HG02588 (cell line): ENCODE measurements at regions not wholly inside any gene's neighbourhood (a gene's known extent, or its start where the extent isn't known, plus 50 kb on each side); places are given as distances from the start of the nearest gene placed in this dataset.
A peak's percentile ranks its signal among the peaks of the same experiment; 100 is the strongest.
"Not testable (repeated sequence)": the region's sequence is repeated elsewhere in the genome, so short reads cannot be mapped to it uniquely, and the experiment has no call there.

Experiments
- ATAC-seq: cut with Tn5 transposase; IDR thresholded peaks from one replicate; pipeline ENCODE4 v1.9.1; 2021; ENCODE audit warnings: mild to moderate bottlenecking, moderate library complexity; ENCODE audit not compliant: unreplicated experiment

GRCh38 chr1:222416001-222416791 is 131.7 kb downstream of the HHIPL2 start:
- ATAC-seq: no peak

DNA sequence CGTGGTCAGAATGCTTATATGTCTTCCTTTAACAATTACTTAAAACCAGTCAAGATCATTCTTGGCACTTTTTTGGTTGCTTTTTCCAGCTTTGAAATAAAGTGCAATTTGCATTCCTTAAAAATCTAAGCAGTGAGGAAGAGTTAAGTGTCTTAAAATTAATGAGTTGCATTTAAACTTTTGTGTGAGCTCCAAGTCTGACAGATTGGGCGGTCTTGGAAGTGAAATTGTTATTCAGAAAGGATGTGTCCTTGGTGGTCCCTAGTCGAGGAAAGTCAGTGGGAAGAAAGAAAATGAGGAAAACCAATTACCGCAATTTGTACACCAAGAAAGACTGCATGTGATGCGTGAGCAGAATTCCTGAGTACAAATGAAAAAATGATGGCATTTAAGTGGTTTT is 132.5 kb downstream of the HHIPL2 start:
- no peak for ATAC-seq

DNA sequence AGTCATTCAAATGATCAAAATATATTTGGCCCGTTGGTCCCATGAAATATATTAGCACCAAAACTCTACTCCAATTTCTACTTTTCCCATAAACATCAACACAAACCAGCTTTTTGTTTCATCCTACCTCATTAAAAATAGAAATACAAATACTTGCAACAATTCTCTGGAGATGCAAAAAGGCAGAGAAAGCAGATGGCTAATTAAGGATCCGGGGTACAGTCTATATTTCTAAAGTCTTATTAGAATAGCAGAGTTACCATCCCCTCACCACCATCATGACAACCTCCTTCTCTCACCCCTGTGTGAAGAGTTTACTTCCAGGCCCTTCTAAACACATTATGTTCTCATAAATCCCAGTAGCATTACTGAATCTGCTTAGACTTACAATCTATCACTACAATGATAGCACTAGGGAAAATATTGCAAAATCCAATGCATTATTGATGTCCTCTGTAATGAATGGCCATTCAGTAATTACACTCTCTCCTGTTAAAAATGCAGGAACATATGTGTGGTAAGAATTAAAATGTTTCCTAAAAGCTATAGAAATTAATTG is 133.8 kb downstream of the HHIPL2 start:
- no peak for ATAC-seq

DNA sequence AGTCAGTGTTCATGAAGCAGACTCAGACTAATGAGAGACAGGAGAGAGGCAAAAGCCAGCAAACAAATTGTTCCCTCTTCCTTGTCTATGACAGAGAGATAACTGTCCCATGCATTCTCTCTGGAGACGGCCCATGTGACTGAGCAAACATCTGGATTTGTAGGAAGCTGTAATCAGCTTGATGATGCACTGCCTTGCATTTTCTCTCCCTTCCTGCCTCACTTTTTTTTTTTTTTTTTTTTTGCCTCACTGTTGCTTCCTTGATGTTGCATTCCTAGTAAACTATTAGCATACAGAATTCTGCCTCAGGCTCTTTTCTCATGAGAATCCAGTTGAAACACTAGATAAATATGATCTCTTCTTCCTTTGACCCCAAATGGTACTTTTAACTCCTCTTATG is 134.5 kb downstream of the HHIPL2 start:
- no peak for ATAC-seq

DNA sequence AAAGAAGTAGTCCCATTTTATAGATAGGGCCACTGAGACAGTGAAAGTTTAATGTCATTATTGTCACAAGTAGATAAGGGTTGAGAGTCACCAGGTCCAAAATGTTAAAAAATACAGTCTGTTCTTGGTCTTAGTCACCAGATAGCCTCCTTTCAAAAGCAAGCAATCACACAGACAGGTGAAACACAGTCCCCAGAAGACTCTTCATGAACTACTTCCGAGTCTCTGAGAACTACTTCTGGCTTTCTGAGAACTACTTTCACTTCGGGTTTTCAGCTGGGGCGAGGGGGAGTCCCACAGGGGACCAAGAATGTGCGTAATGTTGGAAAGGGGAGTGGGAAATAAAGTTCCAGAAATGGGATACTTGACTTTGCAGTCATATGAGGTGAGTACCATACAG is 143.2 kb downstream of the HHIPL2 start:
- ATAC-seq: peak; percentile 79

DNA sequence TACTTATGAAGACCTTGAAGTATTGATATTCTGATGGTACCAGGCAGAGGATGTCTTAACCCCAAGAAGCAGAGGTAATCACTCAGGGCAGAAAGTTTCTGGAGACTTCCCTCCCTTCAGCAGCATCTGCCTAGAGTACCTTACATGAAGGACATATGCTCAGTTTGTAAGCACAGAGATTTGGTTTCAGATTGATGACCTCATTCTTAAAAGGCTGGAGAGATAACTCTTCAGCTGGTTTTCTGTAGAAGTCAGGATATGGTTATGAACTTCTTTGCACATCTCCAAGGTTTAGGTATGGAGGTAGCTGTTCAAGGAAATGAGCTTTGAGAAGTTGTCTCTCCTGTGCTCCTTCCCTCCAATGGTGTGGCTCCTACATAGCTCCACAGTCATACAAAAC is 148.7 kb downstream of the HHIPL2 start:
- no peak for ATAC-seq

DNA sequence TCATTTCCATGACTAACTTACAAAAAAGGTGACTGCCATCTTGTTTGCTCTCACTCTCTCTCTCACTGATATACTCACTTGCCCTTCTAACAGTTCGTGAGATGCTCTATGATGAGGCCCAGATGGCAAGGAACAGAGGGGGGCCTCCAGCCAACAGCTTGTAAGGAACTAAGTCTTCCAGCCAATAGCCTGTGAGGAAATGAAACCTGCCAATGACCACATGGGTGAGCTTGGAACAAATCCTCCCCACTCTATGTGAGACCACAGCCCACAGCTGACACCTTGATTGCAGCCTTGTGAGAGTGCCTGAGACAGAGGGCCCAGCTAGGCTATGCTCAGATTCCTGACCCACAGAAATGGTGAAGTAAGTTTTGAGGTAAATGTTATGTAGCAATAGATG is 153.7 kb downstream of the HHIPL2 start:
- no peak for ATAC-seq

DNA sequence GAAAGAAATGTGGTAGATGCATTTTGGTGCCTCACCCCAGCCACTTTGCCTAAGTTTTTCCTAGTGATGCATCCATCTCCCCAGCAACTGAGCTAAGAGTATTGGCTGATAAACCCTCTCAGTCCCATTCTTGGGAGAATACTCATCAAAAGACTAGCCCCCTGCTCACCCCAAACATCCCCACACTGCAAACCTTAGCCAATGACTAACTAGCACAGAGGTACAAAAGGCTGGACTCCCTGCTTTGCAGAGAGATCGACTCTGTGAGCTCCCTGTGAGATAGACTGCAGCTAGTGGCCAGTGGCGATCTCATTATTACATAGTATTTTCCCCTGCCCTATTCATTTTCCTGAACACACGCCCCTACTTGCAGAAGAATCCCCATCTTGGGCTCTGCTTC is 155.3 kb downstream of the HHIPL2 start:
- no peak for ATAC-seq

GRCh38 chr1:222390181-222390580 is 157.7 kb downstream of the HHIPL2 start:
- ATAC-seq: no peak

GRCh38 chr1:222387007-222387814 is 160.7 kb downstream of the HHIPL2 start:
- no peak for ATAC-seq

DNA sequence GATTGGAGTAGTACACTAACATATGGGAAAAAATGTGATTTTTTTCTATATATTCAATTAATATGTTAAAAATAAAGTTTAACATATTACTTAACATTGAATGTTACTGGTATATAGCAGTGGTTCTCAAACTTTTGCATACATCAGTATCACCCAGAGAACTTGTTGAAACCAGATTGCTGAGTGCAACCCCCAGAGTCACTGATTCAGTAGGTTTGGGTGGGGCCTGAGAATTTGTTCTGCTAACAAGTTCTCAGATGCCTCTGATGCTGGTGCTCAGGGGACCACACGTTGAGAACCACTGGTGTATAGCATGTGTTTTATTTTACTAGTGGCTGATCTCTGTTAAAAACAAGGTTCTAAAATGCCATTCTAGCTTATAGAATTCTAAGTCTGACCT is 161.9 kb downstream of the HHIPL2 start:
- no peak for ATAC-seq

DNA sequence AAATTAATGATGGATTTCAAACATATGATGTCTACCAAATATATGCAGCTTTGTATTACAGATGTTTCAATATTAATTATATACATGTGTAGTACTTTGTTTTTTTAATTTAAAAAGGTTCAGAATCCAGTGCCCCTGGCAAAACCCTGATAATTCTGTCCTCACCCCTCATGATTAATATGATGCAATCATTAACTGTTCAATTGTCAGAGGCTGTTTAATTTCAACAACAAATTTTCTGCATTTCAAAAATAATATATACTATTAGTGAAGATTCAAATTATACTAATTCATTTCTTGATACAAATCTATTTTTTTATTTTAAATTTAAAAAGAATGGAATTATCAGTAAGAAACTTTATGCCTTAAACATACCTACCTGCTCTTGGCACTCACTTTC is 162.6 kb downstream of the HHIPL2 start:
- no peak for ATAC-seq

- no peak for ATAC-seq
Measured at GRCh38 chr1:222384531-222384930, 163.4 kb downstream of the HHIPL2 start.

GRCh38 chr1:222382171-222382570 is 165.7 kb downstream of the HHIPL2 start:
- no peak for ATAC-seq

DNA sequence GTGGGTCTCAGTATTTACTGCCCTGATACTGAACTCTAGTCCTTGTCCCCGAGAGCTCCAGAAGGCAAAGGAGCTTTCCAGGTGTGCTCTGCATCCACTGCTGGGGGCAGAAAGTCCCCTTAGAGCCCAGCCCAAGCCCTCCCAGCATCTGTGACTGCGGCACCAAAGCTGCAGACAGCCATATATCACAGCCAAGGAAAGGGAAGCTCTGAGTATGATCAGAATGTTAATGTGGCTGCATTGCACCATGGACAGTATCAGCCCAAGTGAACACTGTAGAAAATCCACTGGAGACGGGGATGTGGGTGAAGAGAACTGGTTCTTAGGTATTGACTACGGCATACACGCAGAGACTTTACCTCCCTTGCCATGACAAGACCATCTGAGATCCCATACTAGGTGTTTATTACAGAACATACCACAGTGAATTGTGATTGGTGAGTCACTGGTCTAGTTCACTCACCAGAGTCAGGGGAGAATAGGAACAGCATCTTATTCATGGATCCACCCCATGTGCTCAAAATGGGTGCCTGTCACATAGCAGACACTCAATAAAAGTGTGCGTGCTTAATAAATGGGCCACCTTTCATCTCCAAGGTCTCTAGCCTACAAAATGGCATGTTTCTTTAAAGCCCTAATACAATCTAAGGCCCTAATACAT is 170.3 kb downstream of the HHIPL2 start:
- ATAC-seq: no peak

DNA sequence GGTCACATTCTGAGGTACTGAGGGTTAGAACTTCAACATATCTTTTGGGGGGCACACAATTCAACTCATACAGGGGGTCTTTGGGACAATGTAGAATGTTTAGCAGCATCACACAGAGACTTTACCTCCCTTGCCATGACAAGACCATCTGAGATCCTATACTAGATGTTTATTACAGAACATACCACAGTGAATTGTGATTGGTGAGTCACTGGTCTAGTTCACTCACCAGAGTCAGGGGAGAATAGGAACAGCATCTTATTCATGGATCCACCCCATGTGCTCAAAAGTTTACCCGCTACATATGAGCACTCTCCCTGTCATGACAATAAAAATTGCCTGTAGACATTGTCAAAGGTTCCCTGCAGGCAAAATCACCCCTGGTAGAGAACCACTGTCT is 171.1 kb downstream of the HHIPL2 start:
- ATAC-seq: not testable (repeated sequence)

- ATAC-seq: no peak
Measured at GRCh38 chr1:222375701-222376100, 172.2 kb downstream of the HHIPL2 start.

DNA sequence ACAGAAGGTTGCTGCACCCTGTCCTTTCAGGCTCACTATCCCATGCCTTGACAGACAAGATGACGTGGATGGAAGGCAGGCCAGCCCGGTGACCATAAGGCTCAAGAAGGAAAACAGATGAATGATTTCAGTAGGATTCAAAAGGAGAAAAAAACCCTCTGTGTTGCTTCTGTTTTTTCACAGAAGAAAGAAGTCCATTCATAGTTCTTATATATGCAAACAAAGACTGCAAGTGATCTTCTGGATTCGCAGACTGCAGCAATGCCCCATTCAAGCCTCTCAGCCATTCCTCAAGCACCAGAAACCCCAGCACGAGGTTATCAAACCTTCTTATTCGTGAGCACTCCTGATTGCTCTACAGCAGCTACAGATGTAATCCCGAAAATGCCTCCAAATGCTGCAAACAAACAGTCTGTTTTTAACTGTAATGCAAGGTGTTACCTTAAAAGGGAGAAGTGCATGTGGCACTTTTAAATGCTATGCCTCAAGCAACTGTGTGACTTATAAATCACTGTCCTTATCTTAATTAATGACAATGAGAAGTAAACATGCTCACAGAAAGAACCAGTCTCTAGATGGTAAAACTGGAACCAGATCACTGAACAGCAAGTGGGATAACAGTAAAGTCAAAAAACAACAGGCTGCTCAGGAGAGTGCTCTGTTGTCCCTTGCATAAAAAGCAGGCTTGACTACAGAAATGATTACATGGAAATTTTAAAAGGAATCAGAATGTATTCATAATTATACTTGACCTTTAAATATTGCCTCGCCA is 173.9 kb downstream of the HHIPL2 start:
- no peak for ATAC-seq

- ATAC-seq: peak; percentile 67
Measured at GRCh38 chr1:222373216-222373615, 174.7 kb downstream of the HHIPL2 start.

- no peak for ATAC-seq
Measured at GRCh38 chr1:222372221-222372620, 175.7 kb downstream of the HHIPL2 start.
